ENCODE measurements at regions not wholly inside any gene's neighbourhood (a gene's known extent, or its start where the extent isn't known, plus 50 kb on each side); places are given as distances from the start of the nearest gene placed in this dataset.
A peak's percentile ranks its signal among the peaks of the same experiment; 100 is the strongest.

DNA sequence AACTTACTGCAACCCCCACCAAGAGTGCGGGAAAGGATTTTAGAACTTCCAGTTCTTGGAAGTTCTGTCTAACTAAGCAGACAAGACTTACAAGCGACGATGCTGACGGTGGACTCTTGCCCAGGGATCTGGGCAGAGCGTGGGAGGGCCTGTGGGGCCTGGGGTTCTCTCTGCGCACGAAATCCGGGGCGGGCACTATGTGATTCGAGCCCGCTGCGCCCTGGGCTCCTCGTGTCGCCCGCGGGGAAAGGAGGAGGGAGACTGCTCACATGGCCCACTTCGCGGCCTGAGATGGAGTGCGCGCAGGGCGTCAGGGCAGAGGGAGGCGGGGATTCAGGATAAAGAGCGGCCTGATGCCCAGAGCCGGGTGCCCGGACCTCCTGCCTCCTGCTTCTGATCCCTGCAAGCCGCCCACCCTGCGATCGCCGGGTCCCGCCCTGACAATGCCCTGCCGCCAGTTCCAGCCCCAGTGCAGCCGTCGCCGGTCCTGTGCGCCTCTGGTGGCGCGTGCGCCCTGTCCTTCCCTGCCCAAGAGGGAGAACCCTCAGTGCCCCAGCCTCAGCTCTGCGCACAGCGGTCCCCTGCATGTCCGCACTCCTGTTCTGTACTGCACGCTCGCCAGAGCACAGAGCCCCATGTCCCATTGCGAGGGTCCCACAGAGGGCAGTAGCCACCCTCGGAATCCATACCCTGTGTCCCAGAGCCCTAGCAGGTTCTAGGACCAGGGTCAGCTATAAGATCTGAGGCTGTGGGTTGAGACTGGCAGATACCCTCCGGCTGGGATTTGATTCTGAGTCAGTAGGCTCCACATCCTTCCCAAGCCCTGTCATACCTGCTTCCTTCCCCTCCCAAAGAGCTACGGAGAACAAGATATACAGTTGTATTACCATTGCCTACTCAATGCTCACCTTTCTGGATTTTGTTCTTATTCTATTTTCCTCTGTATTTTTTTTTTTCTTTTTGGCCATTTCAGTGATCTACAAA lies 99.4 kb upstream of the TMEM106B start:
- H3K27ac ChIP-seq = peak overlapping the region in 1 of 4 donors; percentile 35
- H3K4me3 ChIP-seq = no peak overlapping the region
- no peaks in the 10 kb centered on the region for H3K27me3 ChIP-seq
- no peaks in the 10 kb centered on the region for H3K9me3 ChIP-seq
- peaks cover 9% of the 10 kb centered on the region for H3K4me1 ChIP-seq
- intact Hi-C loops (cut with DNase I) = no loop called here
- TF ChIP-seq, protein P1, sequence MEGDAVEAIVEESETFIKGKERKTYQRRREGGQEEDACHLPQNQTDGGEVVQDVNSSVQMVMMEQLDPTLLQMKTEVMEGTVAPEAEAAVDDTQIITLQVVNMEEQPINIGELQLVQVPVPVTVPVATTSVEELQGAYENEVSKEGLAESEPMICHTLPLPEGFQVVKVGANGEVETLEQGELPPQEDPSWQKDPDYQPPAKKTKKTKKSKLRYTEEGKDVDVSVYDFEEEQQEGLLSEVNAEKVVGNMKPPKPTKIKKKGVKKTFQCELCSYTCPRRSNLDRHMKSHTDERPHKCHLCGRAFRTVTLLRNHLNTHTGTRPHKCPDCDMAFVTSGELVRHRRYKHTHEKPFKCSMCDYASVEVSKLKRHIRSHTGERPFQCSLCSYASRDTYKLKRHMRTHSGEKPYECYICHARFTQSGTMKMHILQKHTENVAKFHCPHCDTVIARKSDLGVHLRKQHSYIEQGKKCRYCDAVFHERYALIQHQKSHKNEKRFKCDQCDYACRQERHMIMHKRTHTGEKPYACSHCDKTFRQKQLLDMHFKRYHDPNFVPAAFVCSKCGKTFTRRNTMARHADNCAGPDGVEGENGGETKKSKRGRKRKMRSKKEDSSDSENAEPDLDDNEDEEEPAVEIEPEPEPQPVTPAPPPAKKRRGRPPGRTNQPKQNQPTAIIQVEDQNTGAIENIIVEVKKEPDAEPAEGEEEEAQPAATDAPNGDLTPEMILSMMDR (IDR thresholded peaks at IDR 0.05) = no peak
- TF ChIP-seq POLR2A (IDR thresholded peaks at IDR 0.05) = peak in 2 of 3 donors; percentile 11 to 15
- no peaks in the 10 kb centered on the region for H3K36me3 ChIP-seq (replicated peaks in 1 of 2; ENCODE audit: insufficient read depth in 1 of 2, low read depth in 2 of 2)
- ATAC-seq (peak; percentile 58), DNase-seq (peak in 3 of 4 donors; percentile 7 to 26 (median 22))
- WGBS, 2 donors = 9 to 12% methylated on average over 45 to 47 of the region's 47 CpGs

DNA sequence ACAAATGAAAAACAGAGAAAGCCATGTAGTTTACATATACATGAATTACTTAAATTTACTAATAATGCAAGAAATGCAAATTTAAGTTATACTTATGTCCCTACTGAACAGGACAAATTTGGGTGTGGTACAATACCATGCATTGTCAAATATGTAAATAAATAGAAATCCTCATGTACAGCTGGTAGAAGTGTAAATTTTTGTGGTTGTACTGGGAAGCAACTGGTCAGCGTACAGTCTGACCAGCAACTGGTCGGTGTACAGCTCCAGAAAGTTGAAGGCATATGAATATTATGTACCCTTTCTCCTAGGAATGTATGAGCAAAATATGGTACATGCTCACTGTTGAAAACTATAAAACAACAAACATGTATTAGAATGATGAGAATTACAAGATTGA lies 93.9 kb upstream of the TMEM106B start:
- intact Hi-C loops (cut with DNase I) = no loop called here
- no peak overlapping the region for H3K27ac ChIP-seq
- 88 to 92% methylated on average over 2 of the region's 2 CpGs for WGBS, 2 donors
- DNase-seq (no peak), ATAC-seq (no peak)
- H3K9me3 ChIP-seq = no peaks in the 10 kb centered on the region
- TF ChIP-seq, protein P1 (IDR thresholded peaks at IDR 0.05) = no peak
- no peak for TF ChIP-seq POLR2A (IDR thresholded peaks at IDR 0.05)
- no peaks in the 10 kb centered on the region for H3K36me3 ChIP-seq (replicated peaks in 1 of 2; ENCODE audit: insufficient read depth in 1 of 2, low read depth in 2 of 2)
- no peak overlapping the region for H3K4me3 ChIP-seq
- H3K27me3 ChIP-seq = no peaks in the 10 kb centered on the region
- no peaks in the 10 kb centered on the region for H3K4me1 ChIP-seq

DNA sequence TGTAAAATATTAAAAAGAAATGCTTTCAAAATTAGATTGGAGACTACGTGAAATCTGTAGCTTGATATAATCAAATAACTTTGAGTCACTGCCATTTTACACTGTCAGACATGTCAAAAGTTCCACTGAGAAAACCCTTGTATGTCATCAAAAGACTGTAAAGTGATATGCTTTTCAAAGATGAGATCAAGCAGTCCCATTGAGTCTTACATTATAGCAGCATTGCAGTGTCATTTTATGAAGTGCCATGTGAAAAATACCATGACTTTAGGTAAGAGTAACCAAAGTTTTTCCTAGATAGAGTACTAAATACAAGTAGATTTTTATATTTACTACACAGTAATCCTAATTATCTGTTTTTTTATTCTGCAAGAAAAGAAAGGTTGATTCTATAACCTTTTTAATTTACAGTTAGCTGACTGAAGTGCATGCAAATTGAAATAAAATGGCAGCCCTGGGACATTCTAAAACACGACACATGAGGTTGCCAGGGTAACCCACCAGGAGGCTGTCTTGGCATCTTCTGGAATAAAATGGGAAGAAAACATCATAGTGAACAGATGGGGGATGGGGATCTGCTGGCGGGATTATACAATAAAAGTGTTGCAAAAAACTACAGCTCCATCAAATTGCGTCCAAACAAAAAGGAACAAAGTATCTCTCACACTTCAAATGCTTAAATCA lies 91.3 kb upstream of the TMEM106B start:
- 61 to 64% methylated on average over 4 of the region's 4 CpGs for WGBS, 2 donors
- ATAC-seq = no peak
- Histone ChIP-seq H3K36me3 (replicated peaks in 1 of 2; ENCODE audit: insufficient read depth in 1 of 2, low read depth in 2 of 2) (no peaks in the 10 kb centered on the region), H3K4me3 (no peak overlapping the region), H3K9me3 (no peaks in the 10 kb centered on the region), H3K4me1 (no peaks in the 10 kb centered on the region), H3K27ac (no peak overlapping the region), H3K27me3 (no peaks in the 10 kb centered on the region)
- TF ChIP-seq POLR2A (IDR thresholded peaks at IDR 0.05) = no peak
- TF ChIP-seq, protein P1 (IDR thresholded peaks at IDR 0.05) = no peak
- DNase-seq = no peak
- intact Hi-C loops (cut with DNase I) = no loop called here

DNA sequence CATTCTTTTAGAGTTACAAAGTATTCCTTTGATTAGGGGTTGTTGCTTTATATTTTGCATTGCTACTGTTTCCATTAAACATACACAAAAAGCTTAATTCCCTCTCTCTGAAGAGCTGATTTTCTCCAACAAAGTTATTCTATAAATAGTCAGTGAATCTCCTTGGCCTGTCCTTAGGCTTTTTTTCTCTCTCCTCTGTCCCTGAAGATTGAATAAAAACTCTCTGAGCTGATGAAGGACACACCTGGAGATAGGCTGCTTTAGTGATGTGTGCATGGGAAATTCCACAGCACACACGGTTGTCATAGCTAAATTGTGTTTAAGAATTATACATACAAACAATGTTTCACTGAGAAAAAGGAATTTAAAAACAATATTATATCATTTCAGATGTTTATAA lies 90.5 kb upstream of the TMEM106B start:
- H3K27ac ChIP-seq = no peak overlapping the region
- intact Hi-C loops (cut with DNase I) = no loop called here
- no peaks in the 10 kb centered on the region for H3K4me1 ChIP-seq
- 10 to 22% methylated on average over 1 of the region's 1 CpG for WGBS, 2 donors
- H3K36me3 ChIP-seq (replicated peaks in 1 of 2; ENCODE audit: insufficient read depth in 1 of 2, low read depth in 2 of 2) = no peaks in the 10 kb centered on the region
- TF ChIP-seq, protein P1 (IDR thresholded peaks at IDR 0.05) = no peak
- no peaks in the 10 kb centered on the region for H3K27me3 ChIP-seq
- DNase-seq (no peak), ATAC-seq (no peak)
- no peaks in the 10 kb centered on the region for H3K9me3 ChIP-seq
- H3K4me3 ChIP-seq = no peak overlapping the region
